GM19351 (cell line): ENCODE measurements at regions not wholly inside any gene's neighbourhood (a gene's known extent, or its start where the extent isn't known, plus 50 kb on each side); places are given as distances from the start of the nearest gene placed in this dataset.

ENCODE experiments used
- ATAC-seq: cut with Tn5 transposase; IDR thresholded peaks from one replicate; pipeline ENCODE4 v1.9.1; 2021; ENCODE audit warnings: mild to moderate bottlenecking, moderate library complexity; ENCODE audit not compliant: unreplicated experiment

GRCh38 chr1:239725933-239726332 is 339.6 kb downstream of the CHRM3 start:
- no peak for ATAC-seq

- no peak for ATAC-seq
Observed at GRCh38 chr1:239730378-239730777, 344.0 kb downstream of the CHRM3 start.

- ATAC-seq, result no peak
Observed at GRCh38 chr1:239731082-239731748, 344.8 kb downstream of the CHRM3 start.

GRCh38 chr1:239732770-239733169 is 346.4 kb downstream of the CHRM3 start:
- ATAC-seq, result no peak

- ATAC-seq, result no peak
Observed at GRCh38 chr1:239733995-239734394, 347.6 kb downstream of the CHRM3 start.

- no peak for ATAC-seq
Observed at GRCh38 chr1:239735111-239735510, 348.7 kb downstream of the CHRM3 start.

GRCh38 chr1:239736479-239736878 is 350.1 kb downstream of the CHRM3 start:
- ATAC-seq, result no peak

GRCh38 chr1:239739375-239739774 is 352.3 kb upstream of the FMN2 start:
- no peak for ATAC-seq

GRCh38 chr1:239739919-239740318 is 351.8 kb upstream of the FMN2 start:
- no peak for ATAC-seq

- ATAC-seq, result no peak
Observed at GRCh38 chr1:239742416-239743109, 349.1 kb upstream of the FMN2 start.

GRCh38 chr1:239744851-239745250 is 346.8 kb upstream of the FMN2 start:
- ATAC-seq, result no peak

GRCh38 chr1:239755107-239755912 is 336.4 kb upstream of the FMN2 start:
- no peak for ATAC-seq

GRCh38 chr1:239757716-239758115 is 334.0 kb upstream of the FMN2 start:
- ATAC-seq, result no peak

GRCh38 chr1:239758756-239759155 is 332.9 kb upstream of the FMN2 start:
- ATAC-seq, result no peak

- ATAC-seq, result no peak
Observed at GRCh38 chr1:239761509-239761908, 330.2 kb upstream of the FMN2 start.

GRCh38 chr1:239763850-239764249 is 327.8 kb upstream of the FMN2 start:
- no peak for ATAC-seq

- no peak for ATAC-seq
Observed at GRCh38 chr1:239764546-239764945, 327.1 kb upstream of the FMN2 start.

GRCh38 chr1:239765163-239765562 is 326.5 kb upstream of the FMN2 start:
- no peak for ATAC-seq

GRCh38 chr1:239771550-239771949 is 320.1 kb upstream of the FMN2 start:
- no peak for ATAC-seq

GRCh38 chr1:239772446-239772845 is 319.2 kb upstream of the FMN2 start:
- no peak for ATAC-seq

GRCh38 chr1:239775466-239775865 is 316.2 kb upstream of the FMN2 start:
- no peak for ATAC-seq
